NCI-H187 treated with DMSO at 0.1 percent for 48 hours (cell line): ENCODE measurements at regions not wholly inside any gene's neighbourhood (a gene's known extent, or its start where the extent isn't known, plus 50 kb on each side); places are given as distances from the start of the nearest gene placed in this dataset.
"Not testable (repeated sequence)": the region's sequence is repeated elsewhere in the genome, so short reads cannot be mapped to it uniquely, and the experiment has no call there.

Experiments used
- DNase-seq: peaks from one replicate; lab custom pipeline; 2025; lab: John Stamatoyannopoulos, UW

GRCh38 chrX:131356725-131357124, 67.6 kb upstream of the IGSF1 start:
- no peak for DNase-seq

DNA sequence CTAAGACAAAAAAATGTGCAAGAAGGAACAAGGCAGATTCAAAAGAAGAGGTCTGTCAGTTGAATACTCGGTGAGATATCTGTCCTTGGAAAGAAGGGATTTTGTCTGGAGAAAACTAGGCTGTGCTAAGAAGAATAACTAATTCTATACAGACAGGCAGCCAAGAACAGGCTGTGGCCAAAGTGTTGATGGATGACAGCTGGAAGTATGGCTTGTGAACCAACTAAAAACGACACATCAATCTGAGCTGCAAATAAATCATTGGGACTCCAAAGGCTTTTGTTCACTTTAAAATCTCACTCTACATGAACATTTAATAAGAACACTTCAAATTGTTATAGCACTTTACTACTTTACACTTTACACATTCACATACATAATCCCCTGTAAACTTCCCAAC, 70.5 kb upstream of the IGSF1 start:
- no peak for DNase-seq

GRCh38 chrX:131365766-131366165, 76.7 kb upstream of the IGSF1 start:
- no peak for DNase-seq

GRCh38 chrX:131366407-131366806, 77.3 kb upstream of the IGSF1 start:
- no peak for DNase-seq

DNA sequence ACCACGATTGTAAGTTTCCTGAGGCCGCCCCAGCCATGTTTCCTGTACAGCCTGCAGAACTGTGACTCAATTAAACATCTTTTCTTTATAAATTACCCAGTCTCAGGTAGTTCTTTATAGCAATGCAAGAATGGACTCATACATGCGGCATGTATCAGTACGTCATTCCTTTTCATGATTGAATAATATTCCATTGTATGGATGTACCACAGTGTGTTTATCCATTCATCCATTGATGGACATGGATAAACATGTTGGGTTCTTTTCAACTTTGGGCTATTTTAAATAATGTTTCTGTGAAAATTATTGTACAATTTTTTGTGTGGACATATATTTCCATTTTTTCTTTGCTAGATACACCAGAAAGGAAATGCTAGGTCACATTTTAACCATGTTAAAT, 99.2 kb upstream of the IGSF1 start:
- DNase-seq, result no peak

GRCh38 chrX:131392666-131393065, 103.6 kb upstream of the IGSF1 start:
- DNase-seq, result no peak

- peak; percentile 3 for DNase-seq
Observed at GRCh38 chrX:131393426-131393825, 104.3 kb upstream of the IGSF1 start.

- no peak for DNase-seq
Observed at GRCh38 chrX:131394384-131394783, 105.3 kb upstream of the IGSF1 start.

- no peak for DNase-seq
Observed at GRCh38 chrX:131397891-131398290, 108.8 kb upstream of the IGSF1 start.

- DNase-seq, result no peak
Observed at GRCh38 chrX:131399678-131400428, 110.7 kb upstream of the IGSF1 start.

DNA sequence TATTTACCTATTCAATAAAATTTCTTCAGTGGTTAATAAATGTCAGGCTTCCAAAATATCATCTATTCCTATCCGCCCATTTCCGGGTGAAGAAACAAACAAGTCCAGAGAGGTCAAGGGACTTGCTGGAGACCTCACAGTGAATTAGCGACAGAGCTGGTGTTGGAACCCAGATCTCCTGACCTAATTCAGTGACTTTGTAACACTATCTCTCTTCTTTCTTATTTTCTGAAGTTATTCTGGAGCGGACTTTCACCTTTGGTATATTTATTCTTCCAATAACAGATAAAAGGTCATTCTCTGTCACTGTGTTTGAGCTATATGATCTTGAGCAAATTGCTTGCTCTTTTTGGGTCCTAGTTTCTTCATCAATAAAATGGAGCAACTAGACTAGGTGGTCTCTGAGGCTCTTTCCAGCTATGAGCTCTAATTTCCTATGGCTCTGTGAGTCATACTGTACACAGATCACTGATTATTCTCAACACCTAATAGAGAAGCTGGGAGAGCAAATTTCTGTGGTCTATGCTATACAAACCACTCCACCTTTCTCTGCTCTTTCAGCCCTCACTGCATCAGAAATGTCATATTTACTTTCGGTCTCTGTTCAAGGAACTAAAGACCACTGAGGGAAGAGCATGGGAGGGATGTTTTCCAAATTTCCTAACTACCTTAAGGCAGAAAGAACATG, 113.2 kb upstream of the IGSF1 start:
- no peak for DNase-seq

DNA sequence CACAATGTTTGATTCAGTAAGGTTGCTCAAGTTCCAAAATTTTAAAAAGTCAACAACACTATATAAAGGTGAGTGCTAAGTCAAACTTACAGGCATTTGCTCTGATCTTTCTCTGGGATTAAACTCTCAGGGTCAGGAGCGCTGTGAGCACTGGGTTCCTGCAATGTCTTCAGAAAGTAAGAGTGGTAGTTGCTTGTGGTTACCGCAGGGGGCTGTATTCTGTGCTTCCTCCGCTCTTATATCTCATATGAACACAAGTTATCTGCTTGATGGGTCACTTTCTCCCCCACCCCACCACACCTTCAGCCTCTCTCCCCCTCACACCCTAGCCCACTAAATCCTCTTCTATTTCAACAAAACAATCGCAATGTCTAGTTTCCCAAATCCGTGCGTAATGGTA, 116.4 kb upstream of the IGSF1 start:
- DNase-seq, result no peak

- no peak for DNase-seq
Observed at GRCh38 chrX:131424895-131425294, 119.0 kb upstream of the OR13H1 start.

DNA sequence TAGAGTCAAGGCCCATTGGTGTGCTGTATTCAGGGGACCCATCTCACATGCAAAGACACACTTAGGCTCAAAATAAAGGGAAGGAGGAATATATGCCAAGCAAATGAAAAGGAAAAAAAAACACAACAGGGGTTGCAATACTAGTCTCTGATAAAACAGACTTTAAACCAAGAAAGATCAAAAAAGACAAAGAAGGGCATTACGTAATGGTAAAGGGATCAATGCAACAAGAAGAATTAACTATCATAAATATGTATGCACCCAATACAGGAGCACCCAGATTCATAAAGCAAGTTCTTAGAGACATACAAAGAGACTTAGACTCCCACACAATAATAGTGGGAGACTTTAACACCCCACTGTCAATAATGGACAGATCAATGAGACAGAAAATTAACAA, 113.4 kb upstream of the OR13H1 start:
- not testable (repeated sequence) for DNase-seq

DNA sequence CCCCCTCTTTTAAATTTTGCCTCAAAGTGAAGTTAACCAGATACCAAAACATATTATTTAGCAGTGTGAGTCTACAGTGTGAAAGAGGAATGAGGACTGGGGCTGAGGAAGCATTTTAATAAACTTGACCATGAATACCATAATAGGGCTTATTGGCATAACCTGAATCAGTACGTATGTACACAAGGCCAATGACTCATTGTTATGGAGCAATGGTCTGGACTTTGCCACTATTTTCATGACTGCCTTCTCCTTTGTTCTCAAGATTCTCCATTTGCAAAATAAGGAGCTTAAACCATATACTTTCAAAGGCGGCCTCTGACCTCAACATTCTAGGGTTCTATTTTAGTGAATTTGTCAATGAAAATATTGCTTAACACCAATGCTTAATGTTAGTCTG, 102.8 kb upstream of the OR13H1 start:
- DNase-seq, result no peak

DNA sequence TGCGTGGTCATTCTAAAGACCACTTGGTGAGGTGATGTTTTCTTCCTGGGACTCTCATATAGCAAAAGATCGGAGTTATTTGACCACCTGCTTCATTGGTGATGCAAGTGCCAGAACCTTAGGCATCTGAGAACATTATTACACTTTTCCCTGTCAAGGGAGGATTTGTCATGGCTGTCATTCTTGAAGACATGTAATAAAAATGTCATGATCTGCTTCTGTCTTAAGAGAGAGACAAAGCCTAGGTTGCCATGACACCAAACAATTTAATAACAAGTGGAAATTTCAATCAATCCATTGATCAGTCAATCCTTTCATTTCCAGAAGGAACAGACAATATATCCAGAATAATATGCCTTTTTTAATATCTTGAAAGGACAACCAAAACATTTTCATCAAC, 97.9 kb upstream of the OR13H1 start:
- no peak for DNase-seq

DNA sequence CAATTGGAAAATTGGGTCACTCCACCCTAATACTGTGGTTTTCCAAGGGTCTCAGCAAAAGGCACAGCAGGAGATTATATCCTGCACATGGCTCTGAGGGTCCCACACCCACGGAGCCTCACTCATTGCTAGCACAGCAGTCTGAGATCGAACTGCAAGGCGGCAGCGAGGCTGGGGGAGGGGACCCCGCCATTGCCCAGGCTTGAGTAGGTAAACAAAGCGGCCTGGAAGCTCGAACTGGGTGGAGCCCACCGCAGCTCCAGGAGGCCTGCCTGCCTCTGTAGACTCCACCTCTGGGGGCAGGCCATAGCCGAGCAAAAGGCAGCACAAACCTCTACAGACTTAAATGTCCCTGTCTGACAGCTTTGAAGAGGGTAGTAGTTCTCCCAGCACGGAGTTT, 82.0 kb upstream of the OR13H1 start:
- not testable (repeated sequence) for DNase-seq

DNA sequence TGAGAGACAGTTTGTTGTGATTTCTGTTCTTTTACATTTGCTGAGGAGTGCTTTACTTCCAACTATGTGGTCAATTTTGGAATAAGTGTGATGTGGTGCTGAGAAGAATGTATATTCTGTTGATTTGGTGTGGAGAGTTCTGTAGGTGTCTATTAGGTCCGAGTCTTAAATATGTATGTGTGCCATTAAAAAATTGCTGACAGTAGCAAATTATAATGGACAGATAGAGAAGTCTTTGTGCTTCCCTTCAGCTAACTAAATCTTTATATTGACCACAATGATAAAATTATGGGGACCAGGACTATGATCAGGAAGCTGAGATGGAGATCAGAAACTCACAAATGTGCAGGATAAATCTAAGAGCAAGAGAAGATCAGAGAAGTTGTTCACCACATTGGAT, 70.1 kb upstream of the OR13H1 start:
- DNase-seq, result not testable (repeated sequence)

DNA sequence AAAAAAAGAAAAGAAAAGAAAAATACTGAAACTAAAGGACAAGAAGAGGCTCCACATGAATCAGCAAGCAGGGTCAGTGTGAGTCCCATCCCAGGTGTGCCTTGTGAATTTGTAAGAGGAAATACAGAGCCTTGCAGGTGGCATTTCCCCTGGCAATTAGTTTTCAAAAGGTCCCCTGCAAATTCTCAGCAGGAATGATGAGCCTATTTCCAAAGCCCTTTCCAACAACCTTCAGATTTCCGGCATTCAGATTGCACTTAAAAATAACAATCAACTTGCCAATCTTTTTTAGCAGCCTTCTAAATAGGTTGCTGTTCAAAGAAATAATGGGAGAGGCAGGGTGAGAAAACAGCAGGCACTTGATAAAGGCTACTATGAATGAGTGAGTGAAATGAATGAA, 66.4 kb upstream of the OR13H1 start:
- no peak for DNase-seq
